RWPE1 (cell line): ENCODE measurements at regions not wholly inside any gene's neighbourhood (a gene's known extent, or its start where the extent isn't known, plus 50 kb on each side); places are given as distances from the start of the nearest gene placed in this dataset.

Experiments
- CTCF ChIA-PET: fragments of 350-600 bp; sonication (Branson Sonifier 250); formaldehyde crosslinking; extraction: SDS; loops from one replicate; lab custom pipeline; 2021; lab: Yijun Ruan, JAX
- POLR2A ChIA-PET: fragments of 400-600 bp; formaldehyde crosslinking; extraction: SDS; loops from one replicate; lab custom pipeline; 2020; ENCODE audit warnings: antibody characterized with exemption; ENCODE audit not compliant: low non-redundant PET; lab: Yijun Ruan, JAX
- DNase-seq: peaks from one replicate; pipeline ENCODE4 v3.0.0; 2012; ENCODE audit warnings: low spot score
- H3K27ac ChIP-seq: fragments of 450-650 bp; 2 replicates; pipeline ENCODE4 v1.5.1; 2017
- TF ChIP-seq, protein P1 (sequence below): fragments of 450-650 bp; conservative IDR thresholded peaks from 2 replicates; pipeline ENCODE4 v1.5.1; 2017; ENCODE audit warnings: low read depth, mild to moderate bottlenecking

DNA sequence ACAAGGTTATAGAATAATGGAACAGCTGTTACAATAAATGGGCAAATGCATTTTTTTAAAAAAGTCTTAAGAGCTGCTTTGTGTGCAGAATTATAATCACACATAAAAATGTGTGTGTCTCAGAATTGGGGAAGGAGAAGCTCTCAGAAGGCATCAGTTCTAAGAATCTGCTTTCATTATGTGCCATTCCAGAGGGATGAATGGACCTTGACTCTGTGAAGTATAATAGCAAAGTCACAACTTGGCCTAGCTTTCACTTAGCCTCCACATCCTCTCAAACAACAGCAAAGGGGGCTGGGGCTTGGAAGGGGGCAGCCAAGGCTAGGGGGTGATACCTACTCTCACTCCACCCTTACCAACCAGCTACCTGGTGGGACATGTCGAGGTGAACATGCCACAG lies 265.0 kb downstream of the CDC5L start:
- no peak for DNase-seq
- TF ChIP-seq, protein P1, sequence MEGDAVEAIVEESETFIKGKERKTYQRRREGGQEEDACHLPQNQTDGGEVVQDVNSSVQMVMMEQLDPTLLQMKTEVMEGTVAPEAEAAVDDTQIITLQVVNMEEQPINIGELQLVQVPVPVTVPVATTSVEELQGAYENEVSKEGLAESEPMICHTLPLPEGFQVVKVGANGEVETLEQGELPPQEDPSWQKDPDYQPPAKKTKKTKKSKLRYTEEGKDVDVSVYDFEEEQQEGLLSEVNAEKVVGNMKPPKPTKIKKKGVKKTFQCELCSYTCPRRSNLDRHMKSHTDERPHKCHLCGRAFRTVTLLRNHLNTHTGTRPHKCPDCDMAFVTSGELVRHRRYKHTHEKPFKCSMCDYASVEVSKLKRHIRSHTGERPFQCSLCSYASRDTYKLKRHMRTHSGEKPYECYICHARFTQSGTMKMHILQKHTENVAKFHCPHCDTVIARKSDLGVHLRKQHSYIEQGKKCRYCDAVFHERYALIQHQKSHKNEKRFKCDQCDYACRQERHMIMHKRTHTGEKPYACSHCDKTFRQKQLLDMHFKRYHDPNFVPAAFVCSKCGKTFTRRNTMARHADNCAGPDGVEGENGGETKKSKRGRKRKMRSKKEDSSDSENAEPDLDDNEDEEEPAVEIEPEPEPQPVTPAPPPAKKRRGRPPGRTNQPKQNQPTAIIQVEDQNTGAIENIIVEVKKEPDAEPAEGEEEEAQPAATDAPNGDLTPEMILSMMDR, result no peak
- POLR2A ChIA-PET, result no interaction called here
- CTCF ChIA-PET, result interaction anchor here (0.5 to 2.4 kb wide), 4 partner anchors 177 to 1270 kb away, joined by 3 to 12 read pairs (median 6); no protein-coding TSS in a partner anchor
- no peak overlapping the region for H3K27ac ChIP-seq

DNA sequence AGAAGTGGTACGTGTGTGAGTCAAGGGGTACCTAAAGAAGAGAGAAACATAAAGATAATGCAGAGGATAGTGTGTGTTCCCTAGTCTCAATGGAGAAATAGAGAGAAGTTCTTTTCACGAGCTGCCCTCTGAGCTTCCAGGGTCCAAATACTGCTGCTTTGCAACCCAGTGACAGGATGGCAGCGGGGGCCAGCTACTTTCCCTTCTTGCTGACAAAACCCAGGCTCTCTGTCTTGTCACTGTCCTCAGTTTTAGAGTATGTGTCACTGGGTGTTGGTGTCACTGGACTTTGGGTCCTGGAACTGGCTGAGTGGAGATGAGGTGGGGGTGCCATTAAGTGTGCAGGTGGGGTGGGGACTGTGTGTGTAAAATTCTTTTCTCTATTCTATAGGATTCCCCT lies 265.6 kb downstream of the CDC5L start:
- no peak for DNase-seq
- no peak overlapping the region for H3K27ac ChIP-seq
- CTCF ChIA-PET, result interaction anchor here (0.5 to 2.4 kb wide), 4 partner anchors 177 to 1270 kb away, joined by 3 to 12 read pairs (median 6); no protein-coding TSS in a partner anchor
- TF ChIP-seq, protein P1, result no peak
- POLR2A ChIA-PET, result no interaction called here

DNA sequence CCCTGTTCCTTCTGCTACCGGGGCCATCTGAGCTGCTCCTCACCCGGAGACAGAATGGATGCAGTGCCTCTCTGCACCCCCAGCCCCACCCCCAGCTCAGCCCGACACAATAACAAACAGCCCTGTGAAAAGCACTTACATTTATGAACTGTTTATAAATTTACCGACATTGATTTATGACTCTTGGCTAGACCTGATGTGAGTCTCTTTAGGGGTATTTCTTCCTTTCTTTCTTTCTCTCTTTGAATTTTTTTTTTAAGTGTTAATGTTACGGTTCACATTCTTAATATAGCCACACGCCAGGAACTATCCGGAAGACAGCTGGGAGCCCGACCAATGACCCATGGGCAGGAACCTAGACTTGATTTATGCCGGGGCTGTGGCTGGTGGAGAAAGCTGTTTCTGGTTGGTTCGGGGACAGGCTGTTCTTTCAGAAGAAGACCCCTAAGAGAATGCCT lies 266.3 kb downstream of the CDC5L start:
- TF ChIP-seq, protein P1, result no peak
- POLR2A ChIA-PET, result no interaction called here
- H3K27ac ChIP-seq, result no peak overlapping the region
- CTCF ChIA-PET, result interaction anchor here (0.7 to 2.1 kb wide), 2 partner anchors 761 to 1269 kb away, joined by 3 to 8 read pairs; no protein-coding TSS in a partner anchor
- no peak for DNase-seq

DNA sequence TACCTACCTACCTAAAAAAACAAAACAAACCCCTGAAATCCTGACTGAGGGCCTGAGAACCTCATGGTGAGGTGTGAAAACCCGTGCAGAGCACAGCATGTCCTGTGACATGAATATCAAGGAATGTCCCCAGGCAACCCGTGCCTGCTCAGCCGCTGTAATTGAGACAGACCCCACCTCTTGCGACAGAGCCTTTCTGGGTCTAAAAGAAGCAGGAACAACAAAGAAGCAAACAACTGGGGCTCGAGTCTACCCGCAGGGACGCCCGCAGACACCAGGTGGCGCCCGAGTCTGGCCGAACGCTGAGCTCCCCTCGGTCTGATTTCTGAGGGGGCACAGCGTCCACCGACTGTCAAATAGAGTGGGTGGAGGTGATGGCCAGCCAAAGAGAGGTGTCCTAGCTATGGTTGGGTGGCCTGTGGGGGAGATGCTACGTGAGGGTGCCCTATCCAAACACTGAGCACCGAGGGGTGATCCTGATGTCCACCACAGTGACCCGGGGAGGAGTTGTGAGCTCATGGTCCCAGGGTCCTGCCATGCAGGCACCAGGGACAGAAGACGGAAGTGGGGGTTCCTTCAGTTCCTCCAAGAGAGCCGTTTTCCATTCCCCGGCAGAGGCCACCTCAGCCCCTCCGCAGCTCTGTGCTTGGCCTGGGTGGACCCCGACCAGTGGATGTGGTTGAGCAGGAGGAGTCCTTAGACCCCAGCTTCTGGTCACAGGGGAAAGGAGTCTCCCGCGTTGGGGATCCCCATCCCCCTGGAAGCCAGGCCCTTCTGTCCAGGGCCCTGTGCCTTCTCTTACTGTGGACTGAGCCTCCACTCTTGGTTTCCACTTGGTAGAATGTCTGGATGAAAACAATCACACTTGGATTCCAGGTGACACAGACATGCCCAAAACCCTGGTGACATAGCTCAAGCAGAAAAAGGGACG lies 268.2 kb downstream of the CDC5L start:
- H3K27ac ChIP-seq, result no peak overlapping the region
- ChIA-PET POLR2A (no interaction called here), CTCF (interaction anchor here (0.5 to 1.9 kb wide), 30 partner anchors 9 to 1391 kb away, joined by 3 to 10 read pairs (median 3); no protein-coding TSS in a partner anchor)
- DNase-seq, result peak; percentile 52
- TF ChIP-seq, protein P1, result peak; percentile 91

DNA sequence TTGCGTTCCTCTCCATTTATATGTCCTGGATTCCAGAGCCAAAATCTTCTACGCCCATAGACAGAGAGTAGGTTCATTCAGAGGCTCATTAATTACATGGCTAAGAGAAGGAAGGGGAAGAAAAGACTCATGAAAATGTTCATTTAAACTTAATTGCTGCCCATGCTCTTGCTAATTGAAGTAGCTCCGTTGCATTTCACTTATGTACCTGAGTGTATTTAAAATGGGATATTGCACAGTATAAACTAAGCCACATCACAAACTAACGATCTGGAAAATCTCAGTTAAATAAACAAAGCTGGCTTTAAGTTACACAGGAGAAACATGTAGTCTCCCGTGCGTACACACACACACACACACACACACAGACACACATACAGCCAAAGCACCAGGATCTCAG lies 269.2 kb downstream of the CDC5L start:
- CTCF ChIA-PET, result interaction anchor here (0.6 to 1.9 kb wide), 3 partner anchors 763 to 1058 kb away, joined by 4 to 10 read pairs (median 6); no protein-coding TSS in a partner anchor
- POLR2A ChIA-PET, result no interaction called here

More for the DNA sequence above, 269.2 kb downstream of the CDC5L start:
- TF ChIP-seq, protein P1, result no peak
- no peak for DNase-seq
- no peak overlapping the region for H3K27ac ChIP-seq
